SU-DHL-6 (cell line): ENCODE measurements at regions not wholly inside any gene's neighbourhood (a gene's known extent, or its start where the extent isn't known, plus 50 kb on each side); places are given as distances from the start of the nearest gene placed in this dataset.

Source experiments
- H2AFZ ChIP-seq: fragments of 200-600 bp; sonication (generic); 2 replicates; pipeline ENCODE4 v1.6.1; 2014; ENCODE audit warnings: low read depth, mild to moderate bottlenecking, moderate library complexity, mixed read lengths, antibody characterized with exemption, low read length; ENCODE audit not compliant: severe bottlenecking
- H3F3A ChIP-seq: fragments of 200-600 bp; shearing (Covaris generic); 2 replicates; pipeline ENCODE4 v1.6.0; 2016; ENCODE audit warnings: antibody characterized with exemption, mild to moderate bottlenecking; ENCODE audit not compliant: insufficient read depth
- H3K27ac ChIP-seq: fragments of 200-600 bp; sonication (generic); 2 replicates; pipeline ENCODE4 v1.5.1; 2016; ENCODE audit warnings: low read depth, mild to moderate bottlenecking, low read length, moderate library complexity, mixed read lengths
- H3K27me3 ChIP-seq: fragments of 200-600 bp; sonication (generic), shearing (Covaris generic); 2 replicates; pipeline ENCODE4 v1.6.0; 2014; ENCODE audit warnings: mild to moderate bottlenecking, low read length
- H3K36me3 ChIP-seq: fragments of 200-600 bp; sonication (generic); 2 replicates; pipeline ENCODE4 v1.6.1; 2014; ENCODE audit warnings: mild to moderate bottlenecking, low read length, mixed read lengths
- H3K4me2 ChIP-seq: fragments of 300-600, 200-600 bp; shearing (Covaris generic), sonication (generic); 2 replicates; pipeline ENCODE4 v1.6.0; 2014; ENCODE audit warnings: low read length, low read depth, mild to moderate bottlenecking; ENCODE audit not compliant: poor library complexity, severe bottlenecking
- H3K4me3 ChIP-seq: fragments of 200-600 bp; sonication (generic); 2 replicates; pipeline ENCODE4 v1.5.1; 2014; ENCODE audit warnings: antibody characterized with exemption, low read length, mild to moderate bottlenecking, mixed read lengths; ENCODE audit not compliant: insufficient read depth, poor library complexity, severe bottlenecking
- H3K79me2 ChIP-seq: fragments of 200-600 bp; sonication (generic); 2 replicates; pipeline ENCODE4 v1.6.1; 2014; ENCODE audit warnings: mild to moderate bottlenecking, low read length, moderate library complexity; ENCODE audit not compliant: insufficient read depth
- H3K9ac ChIP-seq: fragments of 200-600 bp; sonication (generic); 2 replicates; pipeline ENCODE4 v1.7.0; 2014; ENCODE audit warnings: mild to moderate bottlenecking, low read length
- H3K9me2 ChIP-seq: fragments of 200-600 bp; sonication (generic); replicated peaks from 2 replicates; pipeline ENCODE4 v1.6.1; 2014; ENCODE audit warnings: low read length; ENCODE audit not compliant: insufficient read depth
- H3K9me3 ChIP-seq: fragments of 200-600 bp; sonication (generic); 2 replicates; pipeline ENCODE4 v1.6.1; 2014; ENCODE audit warnings: low read length, mixed read lengths; ENCODE audit not compliant: insufficient read depth
- H4K20me1 ChIP-seq: fragments of 200-600 bp; sonication (generic); 2 replicates; pipeline ENCODE4 v1.6.1; 2014; ENCODE audit warnings: low read depth, mild to moderate bottlenecking, antibody characterized with exemption, low read length, moderate library complexity, mixed read lengths
- EZH2phosphoT487 ChIP-seq: fragments of 200-600 bp; sonication (generic), shearing (Covaris generic); conservative IDR thresholded peaks from 2 replicates; pipeline ENCODE4 v1.6.1; 2018; ENCODE audit warnings: mild to moderate bottlenecking, antibody characterized with exemption, low read length, moderate library complexity, mixed read lengths
- TF ChIP-seq, protein P1 (sequence below): fragments of 200-600 bp; sonication (generic); IDR thresholded peaks from one replicate; pipeline ENCODE4 v1.5.1; 2017; ENCODE audit warnings: antibody characterized with exemption, mild to moderate bottlenecking, low read length, moderate library complexity; ENCODE audit not compliant: insufficient read depth, poor library complexity, severe bottlenecking

DNA sequence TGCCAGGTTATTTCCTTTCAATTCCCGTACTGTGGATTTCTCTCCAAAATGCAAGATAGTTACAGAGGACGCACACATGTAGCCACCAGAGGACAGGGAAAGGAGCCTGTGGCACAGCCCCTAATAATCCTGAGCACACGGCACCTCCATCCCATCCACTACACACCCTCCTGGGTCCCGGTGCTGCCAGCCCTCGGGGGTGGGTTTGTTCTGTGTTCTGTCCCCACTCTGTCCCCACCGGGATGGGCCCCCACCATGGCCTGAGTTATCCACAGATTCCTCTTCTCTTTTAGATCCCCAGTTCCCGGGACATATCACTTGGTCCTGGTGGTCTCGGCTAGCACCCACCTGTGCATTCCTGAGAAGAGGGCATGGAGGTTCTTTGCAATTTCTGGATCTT lies 196.9 kb upstream of the PPP2R2D start:
- Histone ChIP-seq H4K20me1 (no peaks in the 10 kb centered on the region), H3K79me2 (no peaks in the 10 kb centered on the region), H3K27ac (no peak overlapping the region), H3K4me3 (no peak overlapping the region), H3K36me3 (no peaks in the 10 kb centered on the region), H3K4me2 (no peak overlapping the region), H3F3A (no peaks in the 10 kb centered on the region), H3K9me3 (no peaks in the 10 kb centered on the region), H3K9ac (no peak overlapping the region), H3K27me3 (no peaks in the 10 kb centered on the region), H2AFZ (no peak overlapping the region), H3K9me2 (no peaks in the 10 kb centered on the region)
- TF ChIP-seq EZH2phosphoT487: no peak
- TF ChIP-seq, protein P1, sequence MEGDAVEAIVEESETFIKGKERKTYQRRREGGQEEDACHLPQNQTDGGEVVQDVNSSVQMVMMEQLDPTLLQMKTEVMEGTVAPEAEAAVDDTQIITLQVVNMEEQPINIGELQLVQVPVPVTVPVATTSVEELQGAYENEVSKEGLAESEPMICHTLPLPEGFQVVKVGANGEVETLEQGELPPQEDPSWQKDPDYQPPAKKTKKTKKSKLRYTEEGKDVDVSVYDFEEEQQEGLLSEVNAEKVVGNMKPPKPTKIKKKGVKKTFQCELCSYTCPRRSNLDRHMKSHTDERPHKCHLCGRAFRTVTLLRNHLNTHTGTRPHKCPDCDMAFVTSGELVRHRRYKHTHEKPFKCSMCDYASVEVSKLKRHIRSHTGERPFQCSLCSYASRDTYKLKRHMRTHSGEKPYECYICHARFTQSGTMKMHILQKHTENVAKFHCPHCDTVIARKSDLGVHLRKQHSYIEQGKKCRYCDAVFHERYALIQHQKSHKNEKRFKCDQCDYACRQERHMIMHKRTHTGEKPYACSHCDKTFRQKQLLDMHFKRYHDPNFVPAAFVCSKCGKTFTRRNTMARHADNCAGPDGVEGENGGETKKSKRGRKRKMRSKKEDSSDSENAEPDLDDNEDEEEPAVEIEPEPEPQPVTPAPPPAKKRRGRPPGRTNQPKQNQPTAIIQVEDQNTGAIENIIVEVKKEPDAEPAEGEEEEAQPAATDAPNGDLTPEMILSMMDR: no peak

DNA sequence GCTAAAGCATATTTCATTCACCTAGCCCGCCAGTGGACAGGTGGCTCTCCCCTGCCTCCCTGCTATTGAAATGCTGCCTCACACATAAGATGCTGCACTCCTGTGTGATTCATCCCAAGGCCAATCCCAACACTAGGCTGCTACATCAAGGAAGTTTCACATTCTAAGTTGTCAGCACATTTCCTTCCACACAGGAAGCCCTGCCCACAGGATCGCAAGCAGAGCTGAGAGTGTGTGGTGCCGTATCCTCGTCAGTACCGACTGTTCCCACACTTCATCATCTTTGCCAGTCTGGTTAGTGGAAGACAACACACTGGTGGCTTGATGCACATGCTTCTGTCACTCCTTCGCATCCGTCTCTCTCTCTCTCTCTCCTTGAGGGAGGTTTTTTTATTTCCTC lies 194.3 kb upstream of the PPP2R2D start:
- Histone ChIP-seq H3K4me3 (no peak overlapping the region), H3K27me3 (no peaks in the 10 kb centered on the region), H3K9me2 (no peaks in the 10 kb centered on the region), H3K36me3 (no peaks in the 10 kb centered on the region), H2AFZ (no peak overlapping the region), H3K79me2 (no peaks in the 10 kb centered on the region), H4K20me1 (no peaks in the 10 kb centered on the region), H3K27ac (no peak overlapping the region), H3K9ac (no peak overlapping the region), H3K9me3 (no peaks in the 10 kb centered on the region), H3F3A (no peaks in the 10 kb centered on the region), H3K4me2 (no peak overlapping the region)
- TF ChIP-seq, protein P1: no peak
- no peak for TF ChIP-seq EZH2phosphoT487

DNA sequence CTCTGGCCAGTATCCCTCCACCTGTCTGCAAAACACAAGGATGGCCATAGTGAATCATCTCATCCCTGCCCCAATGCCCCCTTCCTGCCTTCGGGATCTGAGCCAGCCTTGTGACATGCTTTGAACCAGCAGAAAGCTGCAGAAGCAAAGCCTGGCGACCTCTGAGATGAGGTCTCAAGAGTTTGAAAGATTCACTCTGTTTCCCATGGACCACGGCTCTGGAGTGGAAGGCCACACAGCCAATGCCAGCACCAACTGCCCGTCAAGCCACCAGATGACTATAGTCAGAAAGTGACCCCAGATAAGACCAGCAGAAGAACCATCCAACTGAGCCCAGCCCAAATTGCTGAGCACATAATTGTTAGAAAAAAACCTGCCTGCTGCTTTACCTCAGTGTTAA lies 193.9 kb upstream of the PPP2R2D start:
- Histone ChIP-seq H3K9me2 (no peaks in the 10 kb centered on the region), H3K9ac (no peak overlapping the region), H2AFZ (no peak overlapping the region), H3K9me3 (no peaks in the 10 kb centered on the region), H3K4me2 (no peak overlapping the region), H3K36me3 (no peaks in the 10 kb centered on the region), H3K4me3 (no peak overlapping the region), H4K20me1 (no peaks in the 10 kb centered on the region), H3K27me3 (no peaks in the 10 kb centered on the region), H3K27ac (no peak overlapping the region), H3F3A (no peaks in the 10 kb centered on the region), H3K79me2 (no peaks in the 10 kb centered on the region)
- TF ChIP-seq, protein P1: no peak
- TF ChIP-seq EZH2phosphoT487: no peak
